ENCODE measurements at regions not wholly inside any gene's neighbourhood (a gene's known extent, or its start where the extent isn't known, plus 50 kb on each side); places are given as distances from the start of the nearest gene placed in this dataset.

- DNase-seq: no peak
Measured at GRCh38 chr4:136812100-136812880, 720.0 kb downstream of the PCDH18 start.

DNA sequence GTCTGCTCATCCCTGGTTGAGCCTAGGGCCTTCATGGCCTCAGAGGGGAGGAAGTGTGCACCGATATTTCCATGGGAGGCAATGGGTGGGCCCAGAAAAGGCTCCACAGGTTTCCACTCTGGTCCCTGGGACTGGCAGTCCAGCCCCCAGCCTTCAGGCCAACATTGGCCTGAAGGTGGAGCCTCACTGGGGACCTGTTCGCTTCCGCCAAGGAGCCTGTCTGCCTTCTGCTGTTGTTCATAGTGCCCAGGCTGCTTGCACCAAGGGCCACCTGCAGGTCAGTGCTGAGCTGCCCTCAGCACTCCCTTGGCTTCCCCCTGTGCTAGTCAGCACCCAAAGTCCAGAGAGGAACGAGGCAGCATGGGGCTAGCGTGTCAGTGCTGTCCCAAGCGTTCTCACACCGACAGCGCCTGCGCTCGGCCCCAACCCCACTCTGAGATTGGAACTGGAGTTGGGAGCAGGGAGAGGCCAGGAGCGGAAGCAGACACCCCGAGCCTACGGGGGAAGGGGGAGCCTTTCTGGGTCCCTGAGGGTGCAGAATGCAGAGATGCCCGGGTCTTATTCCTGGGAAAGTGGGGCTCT is 720.7 kb downstream of the PCDH18 start:
- DNase-seq: no peak

DNA sequence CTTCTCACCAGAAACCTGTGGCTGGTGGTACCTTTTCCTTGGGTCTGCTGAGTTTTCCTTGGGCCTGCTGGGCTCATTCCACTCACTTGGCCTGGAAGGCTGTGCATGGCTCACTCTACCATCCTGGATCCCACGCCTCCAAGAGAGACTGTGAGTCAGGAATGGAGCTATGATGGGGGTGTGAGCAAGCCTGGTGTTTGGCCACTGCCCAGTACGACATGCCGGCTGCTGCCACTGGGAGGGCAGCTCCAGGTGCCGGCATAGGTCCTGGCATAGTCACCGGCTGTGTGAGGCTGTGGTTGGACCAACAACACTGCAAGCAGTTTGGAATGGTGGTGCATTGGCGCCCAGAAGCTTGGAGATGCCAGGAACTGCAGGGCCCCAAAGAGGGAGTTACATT is 721.7 kb downstream of the PCDH18 start:
- no peak for DNase-seq

DNA sequence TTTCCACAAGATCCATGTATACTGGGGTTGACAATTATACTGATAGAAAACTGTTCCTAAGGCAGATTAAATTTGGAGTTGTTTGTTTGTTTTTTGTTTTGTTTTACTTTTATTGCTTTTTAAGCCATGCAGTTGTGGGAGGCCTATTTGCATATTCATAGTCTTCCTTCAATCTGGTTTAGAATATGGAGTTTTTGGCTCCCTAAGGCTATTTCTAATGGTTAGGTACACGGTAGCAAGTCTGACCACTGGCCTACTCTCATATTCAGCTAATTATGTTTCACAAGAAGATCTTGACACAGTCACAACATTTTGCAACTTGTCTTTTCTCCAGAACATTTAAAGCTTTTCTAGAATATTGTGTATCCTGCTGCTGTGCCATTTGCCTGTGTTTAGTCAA is 725.5 kb downstream of the PCDH18 start:
- no peak for DNase-seq

DNA sequence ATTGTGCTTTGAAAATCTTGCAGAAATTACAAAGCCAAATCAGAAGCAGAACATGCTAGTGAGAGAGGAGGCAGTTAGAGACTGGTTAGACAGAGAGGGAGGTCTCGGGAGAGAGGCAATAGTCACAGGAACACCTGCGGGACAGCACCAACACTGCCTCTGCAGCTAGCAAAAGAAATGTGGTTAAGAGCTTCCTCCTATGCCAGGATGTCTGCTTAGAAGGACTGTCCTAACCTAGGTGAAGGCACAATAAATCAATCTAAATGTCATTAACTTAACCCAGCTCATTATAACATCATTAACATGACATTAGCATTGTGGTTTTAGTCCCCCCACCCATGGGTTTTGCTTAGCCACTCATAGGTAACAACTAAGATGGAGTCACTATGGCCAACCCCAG is 726.7 kb downstream of the PCDH18 start:
- no peak for DNase-seq

GRCh38 chr4:136803433-136803832 is 728.9 kb downstream of the PCDH18 start:
- DNase-seq: no peak

- no peak for DNase-seq
Measured at GRCh38 chr4:136800248-136800647, 732.0 kb downstream of the PCDH18 start.

GRCh38 chr4:136796953-136797352 is 735.3 kb downstream of the PCDH18 start:
- DNase-seq: no peak

- DNase-seq: no peak
Measured at GRCh38 chr4:136793848-136794247, 738.4 kb downstream of the PCDH18 start.

- no peak for DNase-seq
Measured at GRCh38 chr4:136784326-136784725, 748.0 kb downstream of the PCDH18 start.

DNA sequence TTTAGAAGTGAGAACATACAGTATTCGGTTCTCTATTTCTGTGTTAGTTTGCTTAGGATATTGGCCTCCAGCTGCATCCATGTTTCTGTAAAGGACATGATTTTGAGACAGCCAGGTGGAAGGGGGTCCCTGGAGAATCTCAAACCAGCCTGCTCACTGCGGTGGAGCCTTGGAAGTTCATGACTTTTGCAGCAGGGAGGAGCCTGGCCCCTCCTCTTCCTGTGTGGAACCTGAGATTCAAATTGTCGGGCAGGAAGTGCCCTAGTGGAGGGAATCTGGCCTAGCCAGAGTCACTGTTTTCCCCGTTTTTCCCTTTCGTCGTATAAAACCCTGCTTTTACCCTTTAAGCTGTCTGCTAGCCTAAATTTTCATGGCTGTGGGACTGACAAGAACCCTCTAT is 762.6 kb downstream of the PCDH18 start:
- no peak for DNase-seq

DNA sequence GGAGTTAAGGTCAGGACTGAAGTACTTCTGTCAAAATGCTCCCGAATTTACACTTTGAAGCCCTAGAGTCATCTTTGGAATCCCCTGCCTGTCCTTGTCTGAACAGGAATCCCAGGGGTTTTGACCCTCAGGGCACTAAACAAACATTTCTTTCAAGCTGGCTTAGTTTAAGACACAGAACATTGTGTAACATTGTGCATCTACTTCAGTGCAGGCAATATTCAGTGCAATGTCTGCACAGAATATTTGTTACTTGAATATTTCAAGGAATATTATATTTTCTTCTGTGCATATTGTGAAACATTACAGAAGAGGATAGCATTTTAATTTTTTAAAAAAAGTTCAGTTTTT is 763.4 kb downstream of the PCDH18 start:
- DNase-seq: no peak

DNA sequence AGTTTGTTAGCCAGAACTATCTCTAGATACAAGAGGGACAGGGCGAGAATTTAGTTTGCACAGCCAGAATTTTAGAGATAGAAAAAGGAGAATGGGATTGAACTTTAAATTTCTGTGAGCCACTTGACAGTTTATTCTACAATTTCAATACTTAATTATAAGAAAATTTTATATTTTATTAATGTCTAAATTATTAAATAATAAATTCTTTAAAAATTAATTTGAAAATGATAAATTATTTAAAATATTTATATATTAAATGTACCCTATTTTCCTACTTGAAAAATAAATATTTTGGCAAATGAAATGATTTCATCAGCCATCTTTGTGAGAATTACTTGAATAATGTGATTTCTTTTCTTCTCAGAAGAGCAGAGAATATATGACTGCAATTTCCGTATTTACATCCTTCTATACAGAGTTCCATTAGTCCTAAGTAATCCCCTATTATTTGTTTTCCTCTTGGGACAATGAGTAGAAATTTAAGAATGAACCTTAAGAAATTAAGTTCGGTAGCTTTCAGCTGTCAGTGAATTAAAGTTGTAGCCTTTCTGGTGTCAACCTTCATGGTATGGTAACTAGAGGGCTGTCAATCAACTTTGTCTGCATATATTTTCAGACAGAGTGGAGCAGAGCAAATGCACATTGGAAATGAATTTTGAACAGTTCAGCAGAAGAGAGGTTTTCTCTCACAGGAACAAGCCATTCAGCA is 763.9 kb downstream of the PCDH18 start:
- DNase-seq: no peak

DNA sequence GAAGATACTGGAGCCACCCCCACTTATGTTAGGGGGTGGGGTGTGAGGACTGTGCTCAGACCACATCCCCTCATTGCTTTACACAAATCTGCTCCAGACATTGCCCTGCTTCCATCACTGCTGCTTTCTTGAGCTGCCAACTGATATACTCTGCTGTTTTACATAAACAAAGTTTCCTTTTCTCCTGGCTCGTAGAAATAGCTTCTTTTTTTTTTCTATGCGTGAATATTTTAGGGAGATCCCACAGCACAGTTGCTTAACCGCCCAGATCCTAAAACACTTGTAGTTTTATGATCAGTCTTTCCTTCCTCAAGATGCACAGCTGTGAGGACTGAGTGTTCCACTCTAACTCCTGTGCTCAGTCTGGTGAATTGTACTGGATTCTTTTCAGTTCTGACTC is 768.4 kb downstream of the PCDH18 start:
- DNase-seq: no peak

GRCh38 chr4:136755531-136755916 is 776.8 kb downstream of the PCDH18 start:
- no peak for DNase-seq

DNA sequence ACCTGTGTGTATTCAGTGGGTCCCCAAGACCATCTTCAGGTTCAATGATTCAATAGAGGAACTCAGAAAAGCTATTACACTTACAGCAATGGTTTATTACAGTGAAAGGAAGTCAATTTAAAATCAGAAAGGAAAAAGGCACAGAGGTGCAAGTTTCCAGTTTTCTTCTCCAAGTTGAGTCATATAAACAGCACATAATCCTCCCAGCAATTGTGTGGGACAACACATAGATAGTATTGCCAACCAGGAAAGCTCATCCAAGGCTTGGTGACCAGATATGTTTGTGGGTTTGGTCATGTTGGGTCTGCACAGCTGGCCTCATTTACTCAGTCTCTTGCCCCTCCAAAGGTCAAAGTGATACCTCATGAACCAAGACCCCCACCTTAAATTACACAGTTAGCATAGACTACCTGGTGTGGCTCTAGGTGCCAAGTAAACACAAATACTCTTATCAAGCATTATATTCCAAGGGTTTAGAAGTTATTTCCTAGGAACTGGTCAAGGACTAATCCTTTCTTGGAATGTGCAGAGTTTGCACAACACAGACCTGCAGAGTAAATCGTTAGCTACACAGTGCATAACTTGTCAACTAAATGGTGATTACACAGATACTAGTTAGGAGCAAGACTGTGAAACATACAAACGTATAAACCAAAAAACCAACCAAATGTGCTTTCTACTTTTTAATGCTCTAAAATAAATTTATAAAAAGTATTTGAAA is 777.3 kb downstream of the PCDH18 start:
- DNase-seq: no peak

GRCh38 chr4:136751556-136751955 is 780.7 kb downstream of the PCDH18 start:
- DNase-seq: no peak

DNA sequence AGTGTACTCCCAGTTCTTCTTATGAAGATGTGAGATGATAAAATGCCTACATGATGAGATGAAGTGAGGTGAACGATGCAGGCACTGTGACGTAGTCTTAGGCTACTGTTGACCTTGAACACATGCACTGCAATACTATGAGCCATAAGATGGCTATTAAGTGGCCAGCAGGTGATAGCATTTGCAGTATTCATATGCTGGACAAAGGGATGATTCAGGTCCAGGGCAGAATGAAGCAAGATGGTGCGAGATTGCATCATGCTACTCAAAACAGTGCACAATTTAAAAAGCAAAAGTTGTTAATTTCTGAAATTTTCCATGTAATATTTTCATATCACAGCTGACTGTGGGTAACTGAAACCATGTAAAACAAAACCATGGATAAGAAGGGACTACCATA is 781.4 kb downstream of the PCDH18 start:
- no peak for DNase-seq

DNA sequence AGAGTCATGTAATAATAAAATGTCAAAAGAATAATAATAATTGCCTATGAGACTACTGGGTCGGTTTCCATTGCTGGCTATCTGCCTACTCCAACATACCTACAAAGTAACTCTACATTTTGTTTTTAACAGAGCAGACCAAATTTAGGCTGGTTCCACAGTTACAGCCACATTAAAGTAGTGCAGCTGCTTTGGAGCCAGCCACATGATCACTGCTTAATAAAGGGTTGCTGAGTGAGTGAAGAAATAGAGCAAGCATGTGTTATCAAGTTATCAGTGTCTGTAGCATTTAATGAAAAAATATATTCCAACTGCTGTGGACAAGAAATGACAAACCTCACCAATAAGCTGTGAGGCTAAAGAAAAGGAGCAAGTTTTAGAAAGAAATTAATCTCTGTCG is 782.3 kb downstream of the PCDH18 start:
- DNase-seq: no peak

DNA sequence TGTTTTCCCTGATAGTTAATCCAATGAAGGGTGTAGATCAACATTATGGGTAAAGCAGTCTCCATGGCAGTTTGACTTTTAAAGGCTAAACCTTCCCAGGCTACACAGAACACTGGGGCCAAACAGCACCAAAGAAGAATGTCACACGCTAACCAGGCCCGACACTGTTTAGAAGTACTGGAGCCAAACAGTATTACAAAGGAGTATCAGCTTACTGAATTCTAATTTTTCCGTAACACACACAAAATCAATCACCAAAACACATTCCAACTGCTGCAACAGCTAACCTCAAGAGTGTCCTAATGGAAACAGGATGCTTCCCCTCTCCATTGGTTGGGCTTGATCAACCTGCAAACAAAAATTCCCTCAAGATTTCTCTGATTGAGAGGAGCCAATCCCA is 783.5 kb downstream of the PCDH18 start:
- no peak for DNase-seq

DNA sequence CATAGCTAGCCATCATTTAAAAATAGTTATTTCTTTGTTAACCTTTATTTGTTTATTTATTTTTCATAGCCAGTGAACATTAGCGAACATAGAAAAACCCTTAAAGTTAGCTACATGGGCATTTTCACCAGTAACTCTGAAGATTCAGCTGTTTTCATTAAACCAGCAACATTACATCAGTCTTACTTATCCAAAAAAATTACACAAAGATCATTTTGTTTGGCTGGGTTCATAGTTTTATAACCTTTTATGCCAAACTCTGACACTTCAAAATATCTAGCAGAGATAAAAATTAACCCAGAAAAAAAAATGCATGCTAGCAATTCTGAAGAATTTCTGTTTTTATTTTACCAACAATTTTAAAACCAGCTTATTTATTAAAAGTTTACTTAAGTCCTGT is 784.1 kb downstream of the PCDH18 start:
- no peak for DNase-seq

- no peak for DNase-seq
Measured at GRCh38 chr4:136743238-136743637, 789.1 kb downstream of the PCDH18 start.

DNA sequence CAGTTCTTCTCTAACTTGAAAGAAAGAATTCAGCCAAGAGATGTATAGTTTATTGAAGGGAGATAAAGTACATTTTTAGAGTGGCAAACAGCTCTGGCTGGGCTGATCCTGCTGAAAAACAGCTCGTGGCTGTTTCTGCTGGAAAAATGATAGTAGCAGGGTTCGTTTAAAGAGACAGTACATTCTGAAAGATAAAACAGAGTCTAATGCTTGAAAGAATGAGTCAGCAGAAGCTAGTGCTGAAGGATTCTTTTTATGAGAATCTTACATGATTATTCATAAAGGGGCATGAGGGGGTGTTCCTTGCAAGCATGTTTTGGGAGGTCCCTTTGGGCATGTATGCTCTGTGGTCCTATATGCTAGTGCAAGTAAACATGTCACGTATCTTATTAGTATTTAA is 790.0 kb downstream of the PCDH18 start:
- DNase-seq: no peak

DNA sequence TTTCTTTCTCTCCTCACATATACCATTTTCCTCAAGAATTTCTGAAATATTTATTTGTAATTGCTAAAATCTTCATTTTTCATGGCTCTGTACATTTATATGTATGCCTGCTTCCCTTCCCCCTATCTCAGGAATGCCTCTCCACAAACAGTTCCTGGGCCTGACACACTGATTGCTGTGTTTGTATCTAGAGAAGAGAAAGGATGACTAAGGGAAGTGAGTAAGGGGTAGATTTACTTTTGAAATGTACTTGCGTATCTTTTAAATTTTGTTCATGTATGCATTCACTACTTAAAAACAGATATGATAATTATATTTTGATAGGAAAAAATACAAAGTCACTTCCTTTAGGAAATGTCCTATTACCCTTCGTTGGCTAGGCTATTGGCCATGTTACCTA is 790.8 kb downstream of the PCDH18 start:
- DNase-seq: no peak
